ENCODE measurements at regions not wholly inside any gene's neighbourhood (a gene's known extent, or its start where the extent isn't known, plus 50 kb on each side); places are given as distances from the start of the nearest gene placed in this dataset.
"Not testable (repeated sequence)": the region's sequence is repeated elsewhere in the genome, so short reads cannot be mapped to it uniquely, and the experiment has no call there.

DNA sequence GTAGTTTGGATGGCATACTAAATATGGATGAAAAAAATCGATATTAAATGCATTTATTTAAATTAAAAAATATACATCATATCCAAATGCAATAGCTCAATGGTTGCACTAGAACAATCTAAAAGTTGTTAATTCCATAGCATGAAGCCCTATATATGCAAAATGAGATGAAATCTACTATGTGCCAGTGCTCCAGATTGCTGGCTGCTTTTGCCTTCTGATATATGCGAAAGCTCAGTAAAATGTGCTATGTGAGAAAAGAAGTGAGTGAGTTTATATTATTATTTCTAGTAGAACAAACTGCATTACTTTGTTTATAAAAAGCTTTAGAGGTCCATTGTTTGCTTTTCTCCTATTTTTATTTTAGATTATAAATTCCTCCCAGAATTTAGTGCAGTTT is 186.7 kb downstream of the MAT2B start:
- DNase-seq (ENCODE audit: extremely low read depth, low read depth, low spot score): no peak

DNA sequence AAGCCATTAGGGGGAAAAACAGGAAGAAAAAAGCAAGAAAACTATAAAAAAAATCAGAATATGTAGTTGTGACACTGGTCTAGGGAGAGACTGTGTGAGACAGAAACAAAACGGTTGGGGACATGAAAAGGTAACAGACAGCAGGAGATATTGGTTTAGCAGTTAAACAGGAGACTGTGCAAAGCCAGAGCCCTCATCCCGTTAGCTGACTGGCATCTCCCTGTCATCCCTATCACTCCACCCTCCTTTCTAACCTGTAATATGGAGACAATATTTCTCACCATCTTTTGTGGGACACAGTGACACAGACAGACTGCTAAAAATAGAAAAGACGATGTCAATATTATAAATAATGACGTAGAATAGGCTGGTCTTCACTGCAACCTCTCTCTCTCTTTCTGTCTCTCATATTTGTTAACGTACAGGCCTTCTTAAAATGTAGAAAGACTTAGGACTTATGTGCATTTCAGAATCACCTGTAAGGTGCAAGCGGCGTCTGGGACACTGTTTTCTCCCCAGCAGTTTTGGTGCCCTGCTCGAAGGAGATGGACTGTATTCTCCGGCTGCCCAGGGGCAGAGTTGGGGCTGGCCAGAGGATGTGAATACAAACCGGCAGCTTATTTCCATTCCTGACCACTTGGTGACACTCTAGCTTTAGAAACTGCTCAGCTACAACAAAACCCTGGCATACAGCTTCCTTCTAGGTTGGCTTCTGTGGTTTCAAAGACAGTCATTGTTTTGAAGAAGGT is 190.6 kb downstream of the MAT2B start:
- DNase-seq (ENCODE audit: extremely low read depth, low read depth, low spot score): peak; percentile 74

DNA sequence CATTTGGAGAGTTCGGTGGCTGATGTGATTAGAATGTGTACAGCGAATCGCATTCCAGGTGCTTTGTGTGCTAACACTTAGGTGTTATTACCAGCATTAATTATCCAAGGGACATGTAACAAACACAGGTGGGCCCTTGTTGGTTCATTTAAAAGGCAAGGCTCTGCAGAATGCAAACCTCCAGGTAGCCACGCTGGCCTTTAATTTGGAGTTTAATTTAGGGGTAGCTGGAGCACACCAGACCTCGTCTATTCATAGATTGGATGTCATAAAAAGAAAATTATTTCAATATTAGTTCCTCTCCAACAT is 191.1 kb downstream of the MAT2B start:
- no peak for DNase-seq (ENCODE audit: extremely low read depth, low read depth, low spot score)

DNA sequence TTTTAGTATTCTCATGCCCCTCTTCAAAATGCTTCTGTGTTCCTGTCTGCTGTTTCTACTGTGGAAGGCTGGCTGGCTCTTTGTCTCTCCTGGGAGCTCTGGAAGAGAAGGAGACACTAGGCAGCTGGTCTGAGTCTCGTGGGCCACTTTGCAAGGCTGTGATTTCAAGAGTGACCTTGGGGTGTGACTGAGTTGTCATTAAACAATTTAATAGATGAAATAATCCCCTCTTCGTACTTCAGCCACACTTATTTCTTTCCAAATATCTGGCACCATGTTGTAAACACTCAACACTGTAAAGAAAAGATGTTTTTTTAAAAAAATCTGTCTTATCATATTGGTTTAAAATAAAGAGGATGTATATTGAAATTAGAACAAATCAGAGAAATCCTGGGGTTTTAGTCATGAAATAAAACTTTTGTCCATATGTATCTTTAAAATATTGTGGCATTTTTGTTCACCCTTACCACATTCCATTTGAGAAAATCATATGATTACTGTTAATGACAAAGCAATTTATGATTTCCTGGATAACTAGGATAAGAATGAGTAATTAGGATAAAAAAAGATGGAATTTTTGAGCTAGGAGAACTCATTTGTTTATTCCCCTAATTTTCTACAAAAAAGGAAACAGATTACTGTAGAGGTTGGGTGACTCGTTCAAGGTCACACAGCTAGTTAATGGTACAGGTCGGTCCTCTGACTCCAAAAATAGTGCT is 200.8 kb downstream of the MAT2B start:
- peak; percentile 64 for DNase-seq (ENCODE audit: extremely low read depth, low read depth, low spot score)

DNA sequence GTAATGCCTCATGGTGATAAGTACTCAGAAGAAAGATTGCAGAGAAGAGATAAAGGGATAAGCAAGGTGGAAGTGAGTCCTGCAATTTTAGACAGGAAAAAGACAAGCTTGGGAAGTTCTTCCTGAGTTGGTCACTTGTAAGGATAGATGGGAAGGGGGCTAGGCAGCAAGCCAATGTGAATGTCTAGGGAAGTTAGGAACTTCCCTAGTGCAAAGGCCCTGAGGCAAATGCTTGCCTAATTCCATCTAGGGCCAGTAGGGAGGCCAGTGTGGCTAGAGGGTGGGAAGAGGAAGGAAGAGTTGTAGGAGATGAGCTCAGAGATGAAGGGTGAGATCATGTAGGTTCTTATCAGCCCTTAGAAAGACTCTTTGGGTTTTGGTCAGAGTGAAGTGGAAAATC is 206.6 kb downstream of the MAT2B start:
- no peak for DNase-seq (ENCODE audit: extremely low read depth, low read depth, low spot score)

DNA sequence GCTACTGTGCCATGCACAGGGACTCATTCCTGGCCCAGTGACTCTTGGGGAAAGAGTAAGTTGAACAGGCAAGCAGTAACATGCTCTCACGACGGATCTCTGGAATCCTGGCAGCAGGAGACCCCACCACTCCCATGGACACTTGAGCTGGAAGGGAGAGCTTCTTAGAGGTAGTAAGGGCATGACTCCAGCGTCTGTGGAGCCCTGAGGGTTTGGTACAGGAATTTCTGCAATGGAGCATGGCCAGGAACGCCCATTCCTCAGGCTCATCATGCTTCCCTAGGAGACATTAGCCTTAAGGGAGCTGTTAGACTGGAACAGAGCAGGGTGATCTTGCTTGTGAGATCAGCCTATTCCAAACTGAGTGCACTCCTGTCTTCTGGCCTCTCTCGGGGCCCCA is 212.9 kb downstream of the MAT2B start:
- no peak for DNase-seq (ENCODE audit: extremely low read depth, low read depth, low spot score)

DNA sequence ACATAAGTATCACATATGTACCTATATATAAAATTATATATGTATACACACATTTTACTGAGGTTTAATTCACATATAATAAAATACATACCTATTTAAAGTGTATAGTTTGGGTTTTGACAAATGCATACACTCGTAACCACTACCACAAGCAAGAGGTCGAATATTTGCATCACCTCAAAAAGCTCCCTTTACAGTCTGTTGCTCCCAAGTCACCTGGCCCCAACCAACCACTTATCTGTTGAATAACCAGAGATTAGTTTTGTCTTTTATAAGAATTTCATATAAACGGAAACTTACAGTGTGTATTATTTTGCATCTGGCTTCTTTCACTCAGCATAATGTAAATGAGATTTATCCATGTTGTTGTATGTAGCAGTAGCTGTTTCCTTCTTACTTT is 218.9 kb downstream of the MAT2B start:
- no peak for DNase-seq (ENCODE audit: extremely low read depth, low read depth, low spot score)

DNA sequence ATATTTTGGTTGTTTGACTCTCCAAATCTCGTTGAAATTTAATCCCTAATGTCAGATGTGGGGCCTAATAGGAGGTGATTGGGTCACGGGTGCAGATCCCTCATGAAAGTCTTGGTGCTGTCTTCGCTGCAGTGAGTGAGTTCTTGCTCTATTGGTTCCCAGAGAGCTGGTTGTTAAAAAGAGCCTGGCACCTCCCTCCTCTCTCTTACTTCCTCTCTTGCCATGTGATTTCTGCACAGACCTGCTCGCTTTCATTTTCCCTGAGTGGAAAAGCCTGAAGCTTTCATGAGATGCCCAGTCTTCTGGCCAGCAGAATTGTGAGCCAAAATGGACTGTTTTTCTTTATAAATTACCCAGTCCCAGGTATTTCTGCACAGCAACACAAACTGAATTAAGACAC is 221.6 kb downstream of the MAT2B start:
- no peak for DNase-seq (ENCODE audit: extremely low read depth, low read depth, low spot score)

DNA sequence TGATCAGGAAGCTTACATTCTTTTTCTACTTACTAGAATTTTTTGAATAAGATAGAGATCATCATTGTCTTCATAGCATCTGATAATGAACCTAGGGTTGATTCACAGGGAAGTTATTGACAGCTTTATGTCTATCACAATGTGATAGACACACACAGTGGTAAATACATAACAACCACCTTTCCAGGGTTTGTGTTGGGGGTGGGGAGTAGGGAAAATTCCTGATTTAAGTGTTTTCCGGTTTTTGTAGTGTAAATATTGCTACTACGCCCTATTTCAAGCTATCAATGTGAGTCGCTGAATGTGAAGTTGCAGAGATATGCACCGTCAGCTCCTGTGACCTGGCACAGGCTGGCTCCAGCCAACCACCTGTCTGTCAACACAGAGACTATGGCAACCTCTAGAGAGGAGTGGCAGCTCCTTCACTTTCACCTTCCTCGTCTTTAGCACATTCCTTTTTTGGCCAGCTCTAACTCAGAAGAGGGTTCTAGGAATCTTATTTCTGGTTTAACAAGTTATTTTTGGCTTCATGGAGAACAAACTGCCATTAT is 224.9 kb downstream of the MAT2B start:
- no peak for DNase-seq (ENCODE audit: extremely low read depth, low read depth, low spot score)

DNA sequence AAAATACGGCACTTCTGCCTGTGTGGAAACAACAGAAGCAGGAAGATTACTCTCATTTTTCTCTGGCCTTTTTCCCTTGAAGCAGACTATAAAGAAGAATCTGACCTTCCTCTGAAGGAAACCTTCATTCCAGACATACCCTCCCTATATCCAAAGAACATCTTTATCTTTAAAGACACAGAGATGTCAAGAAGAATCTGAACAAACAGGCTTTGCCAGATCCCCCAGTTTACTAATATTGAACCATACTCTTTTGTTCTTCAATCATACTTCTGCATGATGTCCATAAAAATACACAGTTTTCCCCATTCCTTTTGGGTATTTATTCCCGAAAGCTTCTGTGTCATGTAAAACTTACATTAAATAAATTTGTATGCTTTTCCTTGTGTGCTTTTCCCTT is 225.8 kb downstream of the MAT2B start:
- no peak for DNase-seq (ENCODE audit: extremely low read depth, low read depth, low spot score)

DNA sequence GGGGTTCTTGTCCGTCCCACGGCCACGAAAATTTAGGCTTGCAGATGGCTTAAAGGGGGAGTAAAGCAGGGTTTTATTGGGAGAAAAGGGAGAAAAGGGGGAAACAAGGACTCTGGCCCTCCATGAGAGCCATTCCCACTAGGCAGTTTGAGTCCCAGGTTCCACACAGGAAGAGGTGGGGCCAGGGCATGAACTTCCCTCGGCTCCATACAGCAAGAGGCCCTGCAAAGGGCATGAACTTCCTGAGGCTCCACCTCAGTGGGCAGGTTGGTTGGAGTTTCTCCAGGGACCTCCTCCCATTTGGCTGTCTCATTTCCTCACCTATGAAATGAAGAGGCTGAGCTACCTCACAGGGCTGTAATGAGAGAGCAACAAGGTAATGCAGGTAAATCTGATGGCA is 229.7 kb downstream of the MAT2B start:
- DNase-seq (ENCODE audit: extremely low read depth, low read depth, low spot score): no peak

DNA sequence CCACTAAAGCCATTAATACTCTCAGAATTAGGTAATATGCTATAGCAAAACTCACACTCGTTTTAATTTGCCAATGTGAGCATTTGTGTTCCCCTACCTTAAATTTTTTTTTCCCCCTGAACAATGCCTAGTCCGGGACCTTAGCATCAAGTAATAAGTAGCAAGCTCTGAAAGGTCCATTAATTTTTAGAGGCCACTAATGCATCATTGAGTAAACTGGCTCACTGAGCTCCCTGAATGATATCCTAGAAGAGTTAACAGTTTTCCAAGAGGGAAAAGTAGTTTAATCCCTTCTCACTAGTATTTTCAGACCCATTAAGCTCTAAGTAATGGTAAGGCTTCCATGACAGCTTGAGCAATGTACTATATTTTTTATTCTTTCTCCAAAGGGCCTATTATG is 242.2 kb downstream of the MAT2B start:
- DNase-seq (ENCODE audit: extremely low read depth, low read depth, low spot score): no peak

DNA sequence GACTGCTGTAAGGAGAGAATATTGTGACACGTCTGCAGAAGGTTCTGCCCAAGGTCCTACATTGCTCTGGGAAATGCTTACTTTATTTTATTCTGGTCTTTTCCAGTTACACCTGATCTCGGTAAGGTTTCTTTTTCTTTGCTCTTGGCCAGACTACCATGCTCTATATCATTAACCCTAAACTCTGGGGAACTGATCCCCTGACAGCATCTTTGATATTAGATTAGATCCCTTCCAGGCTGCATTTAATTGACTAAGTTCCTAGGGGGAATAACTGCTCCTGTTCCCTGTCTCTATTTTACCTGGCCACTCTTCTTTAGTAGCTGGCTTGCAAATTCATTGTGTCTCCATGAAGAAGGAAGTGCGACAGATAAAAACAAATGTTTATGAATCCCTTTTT is 243.5 kb downstream of the MAT2B start:
- DNase-seq (ENCODE audit: extremely low read depth, low read depth, low spot score): no peak

DNA sequence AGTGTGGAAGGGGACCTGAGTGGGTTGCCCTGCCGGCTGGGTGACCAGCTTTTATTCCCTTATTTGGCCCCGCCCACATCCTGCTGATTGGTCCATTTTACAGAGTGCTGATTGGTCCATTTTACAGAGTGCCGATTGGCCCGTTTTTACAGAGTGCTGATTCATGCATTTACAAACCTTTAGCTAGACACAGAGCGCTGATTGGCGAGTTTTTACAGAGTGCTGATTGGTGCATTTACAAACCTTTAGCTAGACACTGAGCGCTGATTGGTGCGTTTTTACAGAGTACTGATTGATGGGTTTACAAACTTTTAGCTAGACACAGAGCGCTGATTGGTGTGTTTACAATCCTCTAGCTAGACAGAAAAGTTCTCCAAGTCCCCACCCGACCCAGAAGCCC is 245.0 kb downstream of the MAT2B start:
- DNase-seq (ENCODE audit: extremely low read depth, low read depth, low spot score): not testable (repeated sequence)

DNA sequence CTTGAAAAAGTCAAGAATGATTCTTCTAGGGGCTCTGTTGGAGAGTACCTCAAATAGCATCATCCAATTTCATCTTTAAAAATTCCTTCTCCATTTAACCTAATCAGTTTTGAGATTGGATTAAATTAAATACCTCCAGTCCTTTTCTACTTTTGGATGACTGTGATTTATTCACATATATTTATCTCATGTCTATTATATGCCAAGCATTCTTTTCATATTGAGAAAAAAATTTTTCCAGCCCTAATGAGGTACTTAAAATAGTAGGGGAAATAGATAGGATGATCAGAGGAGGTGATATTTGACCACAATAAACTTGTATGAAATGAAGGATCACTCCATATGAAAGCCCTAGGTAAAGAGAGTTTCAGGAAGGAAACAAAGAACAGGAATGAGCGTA is 250.1 kb downstream of the MAT2B start:
- DNase-seq (ENCODE audit: extremely low read depth, low read depth, low spot score): no peak

DNA sequence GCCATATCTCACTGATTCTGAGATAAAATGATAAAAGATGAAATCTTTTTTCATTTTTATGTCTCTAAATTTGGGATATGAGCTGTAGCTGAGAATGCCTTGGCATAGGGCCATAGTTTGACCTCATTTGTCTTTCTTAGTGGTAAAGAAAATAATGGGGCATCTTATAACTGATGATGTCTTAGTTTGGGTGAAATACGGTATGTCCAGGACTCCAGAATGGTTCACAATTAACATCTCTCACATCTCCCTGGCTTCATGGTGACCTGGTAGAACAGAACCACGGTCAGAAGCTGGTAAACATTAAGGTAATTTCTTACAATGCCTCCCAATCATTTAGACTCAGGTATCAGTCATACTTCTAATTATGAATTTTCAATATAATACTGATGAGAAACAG is 250.8 kb downstream of the MAT2B start:
- no peak for DNase-seq (ENCODE audit: extremely low read depth, low read depth, low spot score)

DNA sequence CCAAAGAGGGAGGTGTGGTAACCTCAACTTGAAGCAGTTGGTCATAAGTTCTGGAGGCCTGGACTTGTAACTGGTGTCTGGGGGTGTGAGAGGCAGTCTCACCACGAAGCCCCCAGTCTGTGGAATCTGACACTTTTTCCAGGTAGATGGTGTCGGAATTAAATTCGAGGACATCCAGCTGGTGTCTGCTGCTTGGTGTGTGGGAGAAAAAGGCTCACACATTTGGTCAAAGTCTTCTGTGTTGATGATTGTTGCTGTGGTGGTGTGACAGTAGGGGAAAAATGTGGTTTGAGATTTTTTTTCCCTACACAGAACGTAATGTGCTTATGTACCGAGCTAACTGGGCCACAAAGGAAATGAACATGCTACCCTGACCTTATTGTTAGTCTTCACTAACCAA is 251.9 kb downstream of the MAT2B start:
- DNase-seq (ENCODE audit: extremely low read depth, low read depth, low spot score): no peak

DNA sequence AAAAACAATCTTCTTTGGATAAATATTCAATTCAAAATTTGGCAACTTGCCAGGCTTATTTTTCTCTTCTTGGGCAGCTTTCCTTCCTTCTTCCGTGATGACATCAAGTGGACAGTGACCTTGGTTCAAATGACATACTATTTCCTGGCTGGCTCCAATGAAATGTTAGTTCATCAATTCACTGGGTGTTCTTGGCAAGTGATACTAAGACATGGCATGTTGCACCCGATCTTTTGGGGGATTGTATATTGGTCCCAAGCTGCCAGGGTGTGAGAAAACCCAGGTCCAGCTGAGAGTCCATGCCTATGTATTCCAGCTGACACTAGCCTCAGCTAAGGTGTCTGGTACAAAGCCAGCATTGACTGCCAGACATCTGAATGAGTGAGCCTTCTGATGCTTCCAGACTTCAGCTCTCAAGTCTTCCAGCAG is 252.9 kb downstream of the MAT2B start:
- no peak for DNase-seq (ENCODE audit: extremely low read depth, low read depth, low spot score)

DNA sequence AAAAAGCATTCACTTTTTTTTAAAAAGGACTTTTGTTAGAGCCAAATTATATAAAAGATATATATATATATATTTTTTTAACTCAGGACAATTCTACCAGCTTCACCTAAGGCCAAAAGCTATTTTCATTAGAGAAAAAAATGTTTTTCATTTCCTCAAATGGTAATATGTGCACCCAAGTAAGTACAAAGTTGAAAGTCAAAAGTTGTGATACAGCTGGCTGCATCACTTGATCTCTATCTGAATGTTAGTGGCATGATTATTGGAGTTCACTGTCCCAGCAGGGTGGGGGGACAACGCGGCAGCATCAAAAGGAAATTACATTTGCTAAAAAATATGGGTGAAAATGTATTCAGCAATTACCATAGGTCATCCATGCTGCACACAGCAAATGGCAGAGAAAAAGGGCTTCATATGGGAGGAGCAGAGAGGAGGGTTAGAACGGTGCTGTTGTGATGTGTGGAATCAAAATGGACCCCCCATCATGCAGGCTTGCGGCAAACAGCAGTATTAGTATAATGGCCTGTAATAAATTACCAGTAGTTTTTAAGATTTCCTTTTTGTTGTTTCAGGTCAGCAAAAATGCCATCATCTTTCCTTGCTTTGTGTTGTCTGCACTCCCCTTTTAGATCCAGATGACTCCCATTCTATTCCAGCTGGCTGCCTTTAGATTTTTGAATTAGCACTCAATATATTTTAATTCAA is 253.7 kb downstream of the MAT2B start:
- DNase-seq (ENCODE audit: extremely low read depth, low read depth, low spot score): no peak

DNA sequence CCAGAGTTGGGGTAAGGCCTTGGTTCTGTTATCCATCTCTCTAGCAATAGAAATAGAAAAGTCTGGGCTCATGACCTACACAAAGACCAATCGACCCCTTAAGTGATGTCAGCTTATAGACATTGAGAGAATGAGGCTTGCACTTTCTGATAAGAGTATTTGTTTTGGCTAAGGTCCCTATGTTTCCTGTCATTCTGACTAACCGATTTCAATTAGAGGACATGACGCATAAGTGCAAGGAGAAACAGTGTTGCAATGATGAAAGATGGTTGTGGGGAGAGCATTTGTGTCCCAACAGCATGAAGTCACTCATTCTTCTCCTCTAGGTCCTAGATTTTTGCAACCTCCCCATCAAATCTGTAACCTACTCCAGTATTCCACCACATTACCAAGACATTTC is 255.1 kb downstream of the MAT2B start:
- DNase-seq (ENCODE audit: extremely low read depth, low read depth, low spot score): peak; percentile 99

DNA sequence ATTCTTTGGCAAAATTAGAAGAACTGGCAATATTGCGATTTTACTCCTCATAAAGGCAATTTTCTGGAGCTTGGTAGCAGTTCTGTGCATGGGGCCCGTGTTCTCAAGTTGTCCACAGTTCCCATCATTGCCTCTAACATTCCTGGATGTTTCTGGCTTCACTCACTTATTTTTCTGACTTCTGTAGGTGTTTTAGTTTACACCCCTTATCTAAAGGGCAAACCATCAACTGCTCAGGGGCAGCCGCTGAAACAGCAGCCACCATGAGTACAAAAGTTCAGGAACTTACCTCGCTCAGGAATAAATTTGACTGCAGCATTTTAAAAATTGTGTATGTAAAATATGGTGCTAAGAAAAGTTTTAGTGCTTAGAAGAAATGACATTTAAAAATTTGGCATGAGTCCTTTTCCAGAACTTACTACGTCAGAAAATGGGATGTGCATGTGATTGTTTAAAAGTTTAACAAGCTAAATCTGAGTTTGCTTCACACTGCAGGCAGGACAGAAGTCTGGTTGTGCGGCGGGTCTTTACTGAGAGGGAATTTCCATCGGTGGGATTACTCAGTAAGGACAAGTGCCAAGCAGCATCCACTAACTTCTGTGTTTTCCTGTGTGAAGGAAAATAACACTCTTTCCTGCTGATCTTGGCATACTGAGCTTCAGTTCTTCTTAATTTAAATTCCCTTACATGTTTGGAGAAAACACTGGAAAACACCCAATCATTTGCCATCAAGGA is 261.7 kb downstream of the MAT2B start:
- no peak for DNase-seq (ENCODE audit: extremely low read depth, low read depth, low spot score)
